ENCODE measurements at regions not wholly inside any gene's neighbourhood (a gene's known extent, or its start where the extent isn't known, plus 50 kb on each side); places are given as distances from the start of the nearest gene placed in this dataset.
"Not testable (repeated sequence)": the region's sequence is repeated elsewhere in the genome, so short reads cannot be mapped to it uniquely, and the experiment has no call there.

DNA sequence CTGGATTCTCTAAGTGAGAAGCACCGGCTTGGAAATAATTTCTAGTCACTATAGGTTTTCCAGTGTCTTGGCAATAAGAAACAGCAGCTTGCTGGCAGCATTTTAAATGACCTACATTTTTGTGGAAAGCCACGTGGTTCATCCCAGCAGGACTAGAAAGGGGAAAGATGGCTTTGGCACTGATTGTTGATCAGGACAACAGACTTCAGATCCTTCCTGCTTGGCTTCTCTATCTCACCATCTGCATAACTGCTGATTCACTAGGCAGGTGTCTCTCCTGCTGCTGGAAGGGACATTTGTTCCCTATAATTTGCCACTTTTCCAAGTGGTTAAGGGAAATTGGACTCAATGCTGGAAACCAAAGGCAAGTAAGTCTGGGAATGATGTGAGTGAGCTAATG lies 131.0 kb downstream of the TTC8 start:
- no peaks in the 10 kb centered on the region for H3K36me3 ChIP-seq (ENCODE audit: insufficient read depth, low read length)
- peaks cover 3% of the 10 kb centered on the region for H3K4me1 ChIP-seq (ENCODE audit: insufficient read depth, low read length)
- peaks cover 5% of the 10 kb centered on the region for H3K27me3 ChIP-seq (ENCODE audit: insufficient read depth, low read length)
- H3K4me3 ChIP-seq (ENCODE audit: low read length) = no peak overlapping the region
- no peak overlapping the region for H2AFZ ChIP-seq (ENCODE audit: low read depth, low read length)
- no peaks in the 10 kb centered on the region for H3K9me3 ChIP-seq (ENCODE audit: low read length)

DNA sequence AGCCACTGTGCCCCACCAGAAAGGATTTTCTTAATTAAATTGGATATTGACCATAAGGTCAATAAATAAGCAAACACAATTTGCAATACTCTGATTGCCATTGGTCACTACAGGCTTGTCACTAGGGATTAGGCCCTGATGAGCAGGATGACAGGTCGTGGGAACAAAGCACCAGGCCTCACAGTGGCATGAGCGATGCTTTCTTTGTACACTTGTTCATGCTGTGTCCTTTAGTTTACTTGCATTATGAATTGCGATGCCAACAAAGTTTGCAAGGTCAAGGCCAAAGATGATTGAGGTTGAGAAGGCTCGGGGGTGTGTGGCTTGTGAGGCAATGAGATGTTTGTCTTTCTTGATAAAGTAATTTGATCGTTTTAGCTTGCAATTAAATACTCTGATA lies 136.0 kb downstream of the TTC8 start:
- no peak overlapping the region for H2AFZ ChIP-seq (ENCODE audit: low read depth, low read length)
- H3K36me3 ChIP-seq (ENCODE audit: insufficient read depth, low read length) = no peaks in the 10 kb centered on the region
- no peaks in the 10 kb centered on the region for H3K9me3 ChIP-seq (ENCODE audit: low read length)
- H3K4me3 ChIP-seq (ENCODE audit: low read length) = no peak overlapping the region
- H3K27me3 ChIP-seq (ENCODE audit: insufficient read depth, low read length) = peaks cover 14% of the 10 kb centered on the region
- peaks cover 6% of the 10 kb centered on the region for H3K4me1 ChIP-seq (ENCODE audit: insufficient read depth, low read length)

DNA sequence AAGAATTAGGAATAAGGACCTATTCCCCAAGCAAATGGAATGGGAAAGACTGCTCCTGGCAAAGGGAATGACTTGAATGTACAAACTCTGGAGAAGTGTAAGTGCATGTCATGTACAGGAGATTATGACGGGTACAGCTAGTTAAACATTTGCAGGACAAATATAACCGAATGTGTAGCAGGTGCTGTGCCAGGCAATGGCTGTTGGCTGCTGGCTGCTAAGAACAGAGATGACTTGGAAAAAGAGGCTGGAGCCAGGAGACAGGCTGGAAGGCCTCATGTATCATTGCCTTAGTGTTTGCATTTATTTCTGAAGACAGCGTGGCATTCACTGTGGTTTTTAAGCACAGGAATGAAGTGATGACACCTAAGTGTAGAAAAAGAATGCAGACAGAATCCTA lies 136.8 kb downstream of the TTC8 start:
- peaks cover 14% of the 10 kb centered on the region for H3K27me3 ChIP-seq (ENCODE audit: insufficient read depth, low read length)
- no peaks in the 10 kb centered on the region for H3K9me3 ChIP-seq (ENCODE audit: low read length)
- no peak overlapping the region for H2AFZ ChIP-seq (ENCODE audit: low read depth, low read length)
- peaks cover 6% of the 10 kb centered on the region for H3K4me1 ChIP-seq (ENCODE audit: insufficient read depth, low read length)
- H3K4me3 ChIP-seq (ENCODE audit: low read length) = no peak overlapping the region
- H3K36me3 ChIP-seq (ENCODE audit: insufficient read depth, low read length) = no peaks in the 10 kb centered on the region

DNA sequence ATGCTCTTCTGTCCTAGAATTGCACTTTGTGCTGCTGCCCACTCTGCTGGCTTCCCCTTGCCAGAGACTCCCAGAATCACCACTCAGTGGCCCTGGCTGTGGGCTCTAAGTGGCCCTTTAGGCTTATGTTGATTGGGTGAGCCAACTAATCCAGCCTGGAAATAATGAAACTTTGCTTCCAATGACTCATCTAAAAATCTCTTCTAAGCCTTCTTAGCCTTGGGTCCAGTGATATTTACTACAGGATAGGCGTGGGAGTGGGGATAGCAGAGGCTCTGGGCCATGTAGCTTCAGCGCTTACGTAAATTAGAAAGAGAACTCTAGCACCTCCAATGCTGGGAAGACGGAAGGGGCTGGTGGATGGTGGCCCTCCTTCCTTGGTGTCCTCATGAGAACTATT lies 137.9 kb downstream of the TTC8 start:
- H3K36me3 ChIP-seq (ENCODE audit: insufficient read depth, low read length) = no peaks in the 10 kb centered on the region
- no peaks in the 10 kb centered on the region for H3K9me3 ChIP-seq (ENCODE audit: low read length)
- no peak overlapping the region for H3K4me3 ChIP-seq (ENCODE audit: low read length)
- peaks cover 6% of the 10 kb centered on the region for H3K4me1 ChIP-seq (ENCODE audit: insufficient read depth, low read length)
- H3K27me3 ChIP-seq (ENCODE audit: insufficient read depth, low read length) = peaks cover 14% of the 10 kb centered on the region
- H2AFZ ChIP-seq (ENCODE audit: low read depth, low read length) = no peak overlapping the region

DNA sequence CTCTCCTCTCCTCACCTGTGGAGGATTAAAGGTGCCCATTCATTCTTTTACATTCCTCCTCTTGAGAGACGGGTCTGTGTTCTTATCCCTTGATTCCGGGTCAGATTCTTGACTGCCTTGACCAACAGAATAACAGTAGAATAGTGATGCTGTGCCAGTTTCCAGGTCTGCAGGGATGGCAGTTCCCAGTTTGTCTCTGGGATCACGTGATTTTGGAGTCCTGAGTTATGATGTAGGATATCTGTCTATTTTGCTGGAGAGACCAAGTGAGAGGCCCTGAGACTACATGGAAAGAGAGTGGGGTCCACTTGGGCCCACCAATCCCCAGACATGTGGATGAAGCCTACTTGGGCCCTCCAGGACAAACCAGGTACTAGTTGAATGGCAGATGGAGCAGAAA lies 142.8 kb downstream of the TTC8 start:
- Histone ChIP-seq H3K4me1 (ENCODE audit: insufficient read depth, low read length) (no peaks in the 10 kb centered on the region), H3K27me3 (ENCODE audit: insufficient read depth, low read length) (peaks cover 16% of the 10 kb centered on the region), H3K4me3 (ENCODE audit: low read length) (no peak overlapping the region), H3K9me3 (ENCODE audit: low read length) (no peaks in the 10 kb centered on the region), H2AFZ (ENCODE audit: low read depth, low read length) (no peak overlapping the region), H3K36me3 (ENCODE audit: insufficient read depth, low read length) (no peaks in the 10 kb centered on the region)

DNA sequence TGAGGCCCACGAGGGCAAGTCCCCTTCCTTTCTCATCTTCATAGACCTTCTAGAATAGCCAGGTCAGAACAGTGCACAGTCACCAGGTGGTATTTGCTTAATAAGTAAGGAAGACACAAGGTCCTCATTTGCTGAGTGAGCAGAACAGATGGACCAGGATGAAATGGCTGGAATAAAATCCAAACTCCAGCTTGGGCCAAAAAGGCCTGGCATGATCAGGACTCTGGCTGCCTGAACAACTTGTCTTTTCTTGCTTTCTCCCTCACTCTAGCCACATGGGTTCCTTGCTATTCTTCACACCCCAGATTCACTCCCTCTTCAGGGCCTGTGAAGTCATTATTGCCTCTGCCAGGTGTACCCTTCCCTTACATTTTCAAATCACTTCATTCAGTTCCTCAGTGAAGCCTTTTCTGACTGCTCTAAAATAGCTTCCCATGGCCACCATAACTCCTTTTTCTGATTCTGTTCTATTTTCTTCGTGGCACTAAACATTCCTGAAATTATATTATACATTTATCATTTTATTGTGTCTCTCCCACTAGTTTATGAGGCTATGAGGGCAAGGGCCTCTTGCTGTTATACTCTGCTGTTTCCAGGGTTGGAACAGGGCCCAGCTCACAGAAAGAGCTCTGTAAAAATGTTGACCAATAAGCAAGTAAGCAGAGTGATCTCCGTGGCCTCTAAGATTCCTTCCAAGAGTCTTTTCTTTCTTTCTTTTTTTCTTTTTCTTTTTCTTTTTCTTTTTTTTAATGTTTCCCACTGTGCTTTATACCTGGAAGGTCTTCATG lies 150.8 kb downstream of the TTC8 start:
- peaks cover under 1% of the 10 kb centered on the region for H3K27me3 ChIP-seq (ENCODE audit: insufficient read depth, low read length)

DNA sequence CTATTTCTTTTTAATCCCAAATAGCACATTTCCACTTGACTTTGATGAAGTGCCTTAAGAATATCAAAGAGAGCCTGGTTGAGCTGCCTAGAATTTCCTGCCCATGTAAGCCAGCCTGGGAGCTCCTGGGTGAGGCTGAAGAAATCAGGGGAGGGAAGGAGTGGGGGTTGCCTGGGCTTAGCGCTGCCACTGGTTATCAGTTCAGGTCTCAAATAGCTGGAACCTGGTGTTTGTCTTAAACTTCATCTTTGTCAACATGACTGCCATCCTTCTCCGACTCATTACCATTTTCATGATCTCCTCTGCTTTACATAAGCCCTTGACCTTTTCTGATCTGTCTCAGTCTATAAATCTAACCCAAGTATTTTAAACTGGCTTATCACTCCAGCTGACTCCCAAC lies 151.5 kb downstream of the TTC8 start:
- no peak overlapping the region for H2AFZ ChIP-seq (ENCODE audit: low read depth, low read length)
- H3K27me3 ChIP-seq (ENCODE audit: insufficient read depth, low read length) = no peaks in the 10 kb centered on the region
- H3K4me3 ChIP-seq (ENCODE audit: low read length) = no peak overlapping the region
- no peaks in the 10 kb centered on the region for H3K36me3 ChIP-seq (ENCODE audit: insufficient read depth, low read length)
- H3K4me1 ChIP-seq (ENCODE audit: insufficient read depth, low read length) = no peaks in the 10 kb centered on the region
- H3K9me3 ChIP-seq (ENCODE audit: low read length) = no peaks in the 10 kb centered on the region

More for the DNA sequence above, 150.8 kb downstream of the TTC8 start:
- Histone ChIP-seq H3K4me1 (ENCODE audit: insufficient read depth, low read length) (no peaks in the 10 kb centered on the region), H3K4me3 (ENCODE audit: low read length) (no peak overlapping the region), H2AFZ (ENCODE audit: low read depth, low read length) (no peak overlapping the region), H3K36me3 (ENCODE audit: insufficient read depth, low read length) (no peaks in the 10 kb centered on the region), H3K9me3 (ENCODE audit: low read length) (no peaks in the 10 kb centered on the region)

DNA sequence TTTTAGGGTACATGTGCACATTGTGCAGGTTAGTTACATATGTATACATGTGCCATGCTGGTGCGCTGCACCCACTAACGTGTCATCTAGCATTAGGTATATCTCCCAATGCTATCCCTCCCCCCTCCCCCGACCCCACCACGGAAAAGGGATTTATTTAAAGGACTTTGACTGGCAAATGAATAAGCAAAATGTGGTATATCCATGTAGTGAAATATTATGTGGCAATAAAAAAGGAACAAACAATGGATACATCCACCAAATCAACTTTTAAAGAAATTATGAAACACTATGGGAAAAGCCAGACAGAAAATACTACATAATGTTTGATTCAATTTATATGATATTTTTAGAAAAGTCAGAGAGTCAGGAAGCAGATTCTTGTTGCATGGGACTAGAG lies 156.5 kb downstream of the TTC8 start:
- not testable (repeated sequence) for H3K36me3 ChIP-seq (ENCODE audit: insufficient read depth, low read length); H3K4me1 ChIP-seq (ENCODE audit: insufficient read depth, low read length); H3K4me3 ChIP-seq (ENCODE audit: low read length); H3K9me3 ChIP-seq (ENCODE audit: low read length); H2AFZ ChIP-seq (ENCODE audit: low read depth, low read length); H3K27me3 ChIP-seq (ENCODE audit: insufficient read depth, low read length)

DNA sequence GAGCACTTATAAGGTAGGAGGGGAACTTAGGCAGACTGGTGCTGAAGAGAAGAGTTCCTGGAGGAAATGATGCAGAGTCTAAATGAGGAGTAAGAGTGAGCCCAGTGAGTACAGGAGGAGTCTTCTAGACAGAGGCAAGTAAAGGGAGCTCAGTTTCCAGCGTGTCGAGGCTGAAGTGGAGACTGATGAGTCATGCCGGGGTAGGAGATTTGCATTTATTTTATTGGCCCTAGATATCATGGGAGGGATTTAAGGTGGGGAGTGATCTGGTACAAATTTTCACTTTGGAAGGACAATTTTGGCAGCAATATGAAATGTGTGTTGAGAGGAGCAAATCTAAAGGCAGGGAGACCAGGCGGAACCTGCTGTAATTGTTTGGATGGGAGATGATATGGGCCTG lies 157.5 kb downstream of the TTC8 start:
- Histone ChIP-seq H3K36me3 (ENCODE audit: insufficient read depth, low read length) (no peaks in the 10 kb centered on the region), H3K4me3 (ENCODE audit: low read length) (no peak overlapping the region), H3K4me1 (ENCODE audit: insufficient read depth, low read length) (no peaks in the 10 kb centered on the region), H3K9me3 (ENCODE audit: low read length) (no peaks in the 10 kb centered on the region), H3K27me3 (ENCODE audit: insufficient read depth, low read length) (no peaks in the 10 kb centered on the region), H2AFZ (ENCODE audit: low read depth, low read length) (no peak overlapping the region)

DNA sequence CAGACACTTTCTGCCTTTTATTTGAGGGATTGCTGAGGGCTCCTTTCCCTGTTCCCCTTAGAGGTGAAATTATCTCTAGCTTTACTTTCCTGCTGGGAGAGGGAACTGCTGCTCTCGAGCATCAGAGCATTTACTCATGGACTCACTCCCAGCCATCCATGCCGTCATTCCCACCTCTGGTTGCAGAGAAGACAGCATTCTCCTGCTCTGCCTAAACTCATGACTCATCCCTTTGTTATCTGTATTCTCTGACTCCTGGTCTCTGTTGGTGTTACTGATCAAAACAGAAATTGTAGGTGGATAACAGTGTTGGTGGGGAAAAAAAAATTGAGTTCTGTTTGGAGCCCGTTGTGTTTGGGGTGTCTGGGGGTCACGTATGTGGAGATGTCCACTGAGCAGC lies 159.3 kb downstream of the TTC8 start:
- H3K4me1 ChIP-seq (ENCODE audit: insufficient read depth, low read length) = no peaks in the 10 kb centered on the region
- H2AFZ ChIP-seq (ENCODE audit: low read depth, low read length) = no peak overlapping the region
- H3K4me3 ChIP-seq (ENCODE audit: low read length) = no peak overlapping the region
- no peaks in the 10 kb centered on the region for H3K36me3 ChIP-seq (ENCODE audit: insufficient read depth, low read length)
- H3K9me3 ChIP-seq (ENCODE audit: low read length) = no peaks in the 10 kb centered on the region
- H3K27me3 ChIP-seq (ENCODE audit: insufficient read depth, low read length) = no peaks in the 10 kb centered on the region

DNA sequence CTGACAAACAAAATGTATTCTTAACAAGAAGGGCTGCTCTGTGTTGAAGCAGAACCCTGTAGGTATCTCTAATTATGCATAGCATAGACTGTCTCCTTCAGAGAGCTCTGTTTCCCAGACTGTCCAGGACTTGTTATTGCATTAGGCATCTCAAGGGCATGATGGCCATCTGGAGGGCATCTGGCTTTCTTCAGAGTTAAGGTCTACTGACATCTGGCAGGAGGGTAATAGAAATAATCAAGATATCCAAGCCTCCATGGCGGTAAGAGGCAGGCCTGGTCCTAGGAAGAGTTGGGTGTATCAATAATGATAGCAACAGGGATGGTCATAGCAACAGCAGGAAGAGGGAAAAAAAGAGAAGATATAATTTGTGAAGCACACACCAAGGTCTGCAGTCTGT lies 161.2 kb downstream of the TTC8 start:
- Histone ChIP-seq H3K36me3 (ENCODE audit: insufficient read depth, low read length) (no peaks in the 10 kb centered on the region), H3K9me3 (ENCODE audit: low read length) (no peaks in the 10 kb centered on the region)

DNA sequence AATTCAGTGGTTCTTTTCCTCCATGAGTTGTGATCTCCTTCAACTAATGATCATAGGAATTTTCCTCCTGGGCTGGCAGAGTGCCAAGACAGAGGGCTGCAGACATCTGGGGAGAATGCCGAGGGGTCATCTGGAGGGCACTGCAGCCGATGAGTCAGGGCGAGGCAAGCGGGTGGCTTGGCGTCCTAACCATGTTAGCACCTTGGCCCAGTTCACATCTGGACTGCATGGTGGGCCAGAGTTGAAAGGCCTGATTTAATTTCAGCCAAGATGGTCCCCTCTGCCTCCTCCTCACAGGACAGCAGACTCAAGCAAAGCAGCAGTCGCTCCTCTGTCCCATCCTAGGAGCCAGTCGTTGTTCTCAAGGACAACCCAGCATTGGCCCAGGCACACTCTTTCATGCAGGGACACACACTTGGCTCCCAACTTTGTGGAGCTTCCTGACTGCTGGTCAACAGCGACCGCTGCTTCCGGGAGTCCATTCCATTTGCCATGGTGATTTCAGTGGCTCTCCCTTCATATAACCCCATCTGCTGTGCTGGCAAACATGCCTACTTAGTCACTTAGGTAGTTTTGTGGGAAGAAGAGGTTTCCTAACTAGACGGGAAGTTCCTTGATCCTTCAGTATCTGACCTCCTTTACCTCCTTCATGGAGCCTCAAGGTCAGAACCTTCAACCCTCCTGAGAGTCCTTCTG lies 161.8 kb downstream of the TTC8 start:
- no peaks in the 10 kb centered on the region for H3K4me1 ChIP-seq (ENCODE audit: insufficient read depth, low read length)
- H3K27me3 ChIP-seq (ENCODE audit: insufficient read depth, low read length) = no peaks in the 10 kb centered on the region
- no peak overlapping the region for H2AFZ ChIP-seq (ENCODE audit: low read depth, low read length)
- no peaks in the 10 kb centered on the region for H3K9me3 ChIP-seq (ENCODE audit: low read length)
- H3K36me3 ChIP-seq (ENCODE audit: insufficient read depth, low read length) = no peaks in the 10 kb centered on the region
- H3K4me3 ChIP-seq (ENCODE audit: low read length) = no peak overlapping the region

More for the DNA sequence above, 161.2 kb downstream of the TTC8 start:
- Histone ChIP-seq H2AFZ (ENCODE audit: low read depth, low read length) (no peak overlapping the region), H3K27me3 (ENCODE audit: insufficient read depth, low read length) (no peaks in the 10 kb centered on the region), H3K4me3 (ENCODE audit: low read length) (no peak overlapping the region), H3K4me1 (ENCODE audit: insufficient read depth, low read length) (no peaks in the 10 kb centered on the region)

DNA sequence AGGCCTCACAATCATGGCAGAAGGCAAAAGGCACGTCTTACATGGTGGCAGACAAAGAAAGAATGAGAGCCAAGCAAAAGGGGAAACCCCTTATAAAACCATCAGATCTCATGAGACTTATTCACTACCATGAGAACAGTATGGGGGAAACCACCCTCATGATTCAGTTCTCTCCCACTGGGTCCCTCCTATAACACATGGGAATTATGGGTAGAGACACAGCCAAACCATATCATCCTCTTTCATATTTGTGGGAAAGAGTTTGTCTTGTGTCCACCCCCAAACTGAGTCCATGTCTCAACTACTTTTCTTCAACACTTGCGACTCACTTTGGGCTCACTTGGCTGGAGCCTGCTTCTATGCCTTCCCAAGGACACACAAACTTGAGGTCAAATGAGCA lies 162.5 kb downstream of the TTC8 start:
- H3K4me3 ChIP-seq (ENCODE audit: low read length); H2AFZ ChIP-seq (ENCODE audit: low read depth, low read length); H3K9me3 ChIP-seq (ENCODE audit: low read length); H3K36me3 ChIP-seq (ENCODE audit: insufficient read depth, low read length); H3K27me3 ChIP-seq (ENCODE audit: insufficient read depth, low read length); H3K4me1 ChIP-seq (ENCODE audit: insufficient read depth, low read length): not testable (repeated sequence)

DNA sequence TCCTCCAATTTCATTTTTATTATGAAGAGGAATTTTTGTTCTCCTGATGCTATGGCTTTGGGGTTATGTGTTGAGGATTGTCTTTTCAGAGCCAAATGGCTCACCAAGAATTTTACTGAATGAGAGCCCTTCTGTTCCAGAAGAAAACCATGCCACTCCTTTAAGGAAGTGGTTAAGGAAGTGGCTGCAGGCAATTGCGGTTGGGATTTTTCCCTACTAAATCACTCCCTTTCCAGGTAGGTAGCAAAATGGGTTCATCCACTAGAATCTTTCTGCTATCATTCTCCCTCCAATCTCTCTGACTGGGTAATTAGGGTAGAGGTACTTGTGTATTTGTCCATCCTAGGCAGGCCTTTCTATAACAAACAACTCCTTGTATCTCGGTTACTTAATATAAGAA lies 163.1 kb downstream of the TTC8 start:
- no peaks in the 10 kb centered on the region for H3K27me3 ChIP-seq (ENCODE audit: insufficient read depth, low read length)
- no peak overlapping the region for H2AFZ ChIP-seq (ENCODE audit: low read depth, low read length)
- no peaks in the 10 kb centered on the region for H3K9me3 ChIP-seq (ENCODE audit: low read length)
- H3K4me1 ChIP-seq (ENCODE audit: insufficient read depth, low read length) = no peaks in the 10 kb centered on the region
- no peak overlapping the region for H3K4me3 ChIP-seq (ENCODE audit: low read length)
- H3K36me3 ChIP-seq (ENCODE audit: insufficient read depth, low read length) = no peaks in the 10 kb centered on the region

Data from neuron (in vitro differentiated cells).